GM18870 (cell line): ENCODE measurements at regions not wholly inside any gene's neighbourhood (a gene's known extent, or its start where the extent isn't known, plus 50 kb on each side); places are given as distances from the start of the nearest gene placed in this dataset.
"Not testable (repeated sequence)": the region's sequence is repeated elsewhere in the genome, so short reads cannot be mapped to it uniquely, and the experiment has no call there.

ENCODE experiments used
- ATAC-seq: cut with Tn5 transposase; IDR thresholded peaks from one replicate; pipeline ENCODE4 v1.9.1; 2021; ENCODE audit warnings: moderate library complexity; ENCODE audit not compliant: unreplicated experiment

- no peak for ATAC-seq
Observed at GRCh38 chr7:125491137-125491536, 561.5 kb upstream of the POT1 start.

GRCh38 chr7:125490167-125490566 lies 560.5 kb upstream of the POT1 start:
- no peak for ATAC-seq

GRCh38 chr7:125485223-125485622 lies 555.6 kb upstream of the POT1 start:
- ATAC-seq: no peak

- ATAC-seq: no peak
Observed at GRCh38 chr7:125484755-125485154, 555.1 kb upstream of the POT1 start.

- ATAC-seq: no peak
Observed at GRCh38 chr7:125481323-125481722, 551.7 kb upstream of the POT1 start.

- ATAC-seq: no peak
Observed at GRCh38 chr7:125480762-125481161, 551.1 kb upstream of the POT1 start.

GRCh38 chr7:125468855-125469174 lies 539.2 kb upstream of the POT1 start:
- ATAC-seq: no peak

- no peak for ATAC-seq
Observed at GRCh38 chr7:125467996-125468854, 538.6 kb upstream of the POT1 start.

GRCh38 chr7:125465527-125465926 lies 535.9 kb upstream of the POT1 start:
- ATAC-seq: no peak

GRCh38 chr7:125462615-125463014 lies 533.0 kb upstream of the POT1 start:
- ATAC-seq: no peak

GRCh38 chr7:125459038-125459437 lies 529.4 kb upstream of the POT1 start:
- ATAC-seq: no peak

GRCh38 chr7:125450749-125451148 lies 521.1 kb upstream of the POT1 start:
- ATAC-seq: no peak

- ATAC-seq: no peak
Observed at GRCh38 chr7:125445836-125446235, 516.2 kb upstream of the POT1 start.

- ATAC-seq: no peak
Observed at GRCh38 chr7:125444864-125445263, 515.2 kb upstream of the POT1 start.

GRCh38 chr7:125436220-125436619 lies 506.6 kb upstream of the POT1 start:
- no peak for ATAC-seq

- no peak for ATAC-seq
Observed at GRCh38 chr7:125431349-125431748, 501.7 kb upstream of the POT1 start.

GRCh38 chr7:125430013-125430412 lies 500.4 kb upstream of the POT1 start:
- no peak for ATAC-seq

- no peak for ATAC-seq
Observed at GRCh38 chr7:125427676-125428075, 498.1 kb upstream of the POT1 start.

- no peak for ATAC-seq
Observed at GRCh38 chr7:125425506-125425905, 495.9 kb upstream of the POT1 start.

- ATAC-seq: no peak
Observed at GRCh38 chr7:125424721-125425120, 495.1 kb upstream of the POT1 start.

GRCh38 chr7:125423458-125424155 lies 494.0 kb upstream of the POT1 start:
- ATAC-seq: no peak

- not testable (repeated sequence) for ATAC-seq
Observed at GRCh38 chr7:125421407-125421806, 491.8 kb upstream of the POT1 start.
